ENCODE measurements at regions not wholly inside any gene's neighbourhood (a gene's known extent, or its start where the extent isn't known, plus 50 kb on each side); places are given as distances from the start of the nearest gene placed in this dataset.

- Histone ChIP-seq H3K4me2 (ENCODE audit: insufficient read depth, low read length) (no peak overlapping the region), H3K9ac (replicated peaks; ENCODE audit: extremely low read depth, insufficient read depth, low read length) (no peak overlapping the region), H3K27me3 (ENCODE audit: control insufficient read depth in 2 of 2, insufficient read depth in 2 of 2, low read length in 2 of 2) (no peaks in the 10 kb centered on the region), H4K20me1 (replicated peaks; ENCODE audit: control insufficient read depth, extremely low read depth, insufficient read depth, low read length) (no peaks in the 10 kb centered on the region), H3K36me3 (ENCODE audit: control insufficient read depth in 2 of 2, extremely low read depth in 1 of 2, insufficient read depth in 2 of 2, low read length in 2 of 2) (no peaks in the 10 kb centered on the region), H3K27ac (ENCODE audit: insufficient read depth, low read depth, low read length) (no peak overlapping the region), H3K4me1 (ENCODE audit: control insufficient read depth, extremely low read depth, insufficient read depth, low read length) (no peaks in the 10 kb centered on the region), H3K79me2 (ENCODE audit: control insufficient read depth, insufficient read depth, low read length) (no peaks in the 10 kb centered on the region), H2AFZ (ENCODE audit: low read depth, low read length) (no peak overlapping the region), H3K9me3 (replicated peaks; ENCODE audit: control insufficient read depth, insufficient read depth, low read length) (no peaks in the 10 kb centered on the region), H3K9me1 (replicated peaks; ENCODE audit: control insufficient read depth, extremely low read depth, insufficient read depth, low read length) (no peaks in the 10 kb centered on the region), H3K4me3 (replicated peaks in 1 of 3; ENCODE audit: insufficient read depth in 1 of 3, low read depth in 1 of 3, low read length in 3 of 3) (no peak overlapping the region)
- no peak for DNase-seq (ENCODE audit: low read depth, low spot score)
- CTCF ChIA-PET = no interaction called here
- dilution Hi-C loops (cut with MboI; ENCODE audit: extremely low pct_ligation_motif_present, low sequenced_read_pairs) (no loop called here), intact Hi-C loops (cut with micrococcal nuclease) (no loop called here)
- no peak for FAIRE-seq
- no TSS peak for BruUV-seq (replicated peaks)
- no peak for TF ChIP-seq MYC (IDR thresholded peaks at IDR 0.05; ENCODE audit: low read depth, low read length)
- TF ChIP-seq MAX (IDR thresholded peaks at IDR 0.05; ENCODE audit: insufficient read depth, insufficient read length) = no peak
- TF ChIP-seq JUN (IDR thresholded peaks at IDR 0.05; ENCODE audit: borderline replicate concordance, insufficient read depth, insufficient read length, low read depth) = no peak
- no peak for TF ChIP-seq FOS (IDR thresholded peaks at IDR 0.05; ENCODE audit: borderline replicate concordance, insufficient read depth, low read length)
- no peak for TF ChIP-seq POLR2AphosphoS5 (IDR thresholded peaks at IDR 0.05; ENCODE audit: insufficient read depth, low read depth, low read length)
- TF ChIP-seq GATA2 (IDR thresholded peaks at IDR 0.05; ENCODE audit: insufficient read depth, insufficient read length, low read depth, low read length) = no peak
- TF ChIP-seq CTCF (IDR thresholded peaks at IDR 0.05; ENCODE audit: extremely low read depth in 1 of 2, insufficient read depth in 1 of 2, low read depth in 1 of 2, low read length in 2 of 2) = no peak
- TF ChIP-seq EZH2 (IDR thresholded peaks at IDR 0.05; ENCODE audit: borderline replicate concordance, low read depth, low read length, severe bottlenecking) = no peak
- no peak for TF ChIP-seq POLR2A (IDR thresholded peaks at IDR 0.05; ENCODE audit: low read depth, low read length)
- POLR2A ChIA-PET = no interaction called here
These were observed 457.7 kb downstream of the ANXA1 start for GRCh38 chr9:73609381-73609780.

Data from endothelial cell of umbilical vein (primary cell).